ENCODE measurements at regions not wholly inside any gene's neighbourhood (a gene's known extent, or its start where the extent isn't known, plus 50 kb on each side); places are given as distances from the start of the nearest gene placed in this dataset.

DNA sequence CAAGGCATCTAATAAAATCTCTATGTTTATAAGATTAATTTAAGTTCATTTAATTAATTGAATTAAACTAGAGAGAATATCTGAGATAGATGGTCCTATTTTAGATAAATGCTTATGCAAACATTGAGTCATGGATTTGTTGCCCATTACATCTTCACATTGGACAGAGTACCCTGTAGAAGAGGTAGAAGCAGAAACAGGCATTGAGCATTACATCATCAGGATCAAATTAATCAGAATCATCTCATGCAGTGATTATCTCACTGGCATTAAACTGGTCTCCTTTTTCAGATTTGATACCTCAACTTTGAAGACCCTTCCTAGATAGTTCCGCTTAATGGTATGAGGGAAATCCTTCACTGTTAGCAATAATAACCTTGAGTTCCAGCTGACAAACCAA, 469.6 kb upstream of the VRK2 start (continued):
- no peak for TF ChIP-seq CTBP2 (IDR thresholded peaks at IDR 0.05; ENCODE audit: borderline replicate concordance, insufficient read depth, insufficient read length, low read length)
- no peak for TF ChIP-seq MAX (IDR thresholded peaks at IDR 0.05)
- TF ChIP-seq CHD1 (IDR thresholded peaks at IDR 0.05; ENCODE audit: low read depth, low read length), result no peak

All from H1 (cell line).